ENCODE measurements at regions not wholly inside any gene's neighbourhood (a gene's known extent, or its start where the extent isn't known, plus 50 kb on each side); places are given as distances from the start of the nearest gene placed in this dataset.
"Not testable (repeated sequence)": the region's sequence is repeated elsewhere in the genome, so short reads cannot be mapped to it uniquely, and the experiment has no call there.

DNA sequence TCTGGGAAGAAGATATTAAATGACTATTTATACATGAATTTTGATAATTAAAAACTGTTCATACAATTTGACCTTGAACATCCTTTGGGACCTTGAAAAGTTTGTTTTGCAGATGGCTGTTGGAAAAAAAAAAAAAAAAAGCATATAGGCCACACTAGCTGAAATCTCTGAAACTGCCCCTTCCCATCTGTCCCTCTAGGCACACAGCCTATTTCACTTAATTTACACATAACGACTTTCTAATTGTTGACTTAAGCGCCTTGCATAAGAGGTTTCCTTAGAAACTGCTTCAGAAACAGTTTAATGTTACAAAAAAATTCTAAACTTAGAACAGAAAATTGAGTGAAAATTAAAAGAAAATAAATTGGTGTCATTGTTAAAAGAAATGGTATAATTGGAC lies 131.0 kb downstream of the COX18 start:
- no peak for DNase-seq

DNA sequence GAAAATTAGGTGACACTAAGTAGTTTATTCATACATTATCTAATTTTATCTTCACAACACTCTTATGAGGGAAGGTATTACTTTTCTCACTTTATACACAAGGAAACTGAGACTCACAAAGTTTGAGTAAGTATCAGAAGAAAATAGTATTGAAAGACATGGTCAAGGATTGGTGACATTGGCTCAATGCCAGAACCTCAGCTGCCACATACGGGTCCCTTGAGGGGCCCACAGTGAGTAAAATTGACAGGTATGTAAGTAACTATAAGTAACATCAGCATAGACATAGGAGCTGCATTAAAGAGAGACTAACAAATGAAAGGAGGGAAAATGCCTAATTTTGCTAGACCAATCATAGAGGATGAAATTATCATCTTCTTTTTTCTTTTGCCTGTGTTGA lies 134.1 kb downstream of the COX18 start:
- no peak for DNase-seq

DNA sequence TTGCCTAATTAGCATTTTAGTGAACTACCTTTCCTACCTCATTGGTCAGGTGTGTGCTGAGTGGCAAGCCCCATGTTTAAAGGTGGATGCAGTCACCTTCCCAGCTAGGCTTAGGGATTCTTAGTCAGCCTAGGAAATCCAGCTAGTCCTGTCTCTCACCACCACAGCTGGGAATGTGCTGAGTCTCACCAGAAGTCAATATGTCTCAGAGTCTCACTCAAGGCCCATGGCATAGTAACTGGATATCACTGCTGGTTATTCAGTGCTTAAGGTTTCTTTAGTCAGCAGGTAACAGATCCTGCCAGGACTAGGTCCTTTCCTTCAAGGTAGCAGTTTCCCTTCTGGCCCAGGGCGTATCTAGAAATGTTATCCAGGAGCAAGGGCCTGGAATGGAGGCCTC lies 136.5 kb downstream of the COX18 start:
- DNase-seq = no peak

DNA sequence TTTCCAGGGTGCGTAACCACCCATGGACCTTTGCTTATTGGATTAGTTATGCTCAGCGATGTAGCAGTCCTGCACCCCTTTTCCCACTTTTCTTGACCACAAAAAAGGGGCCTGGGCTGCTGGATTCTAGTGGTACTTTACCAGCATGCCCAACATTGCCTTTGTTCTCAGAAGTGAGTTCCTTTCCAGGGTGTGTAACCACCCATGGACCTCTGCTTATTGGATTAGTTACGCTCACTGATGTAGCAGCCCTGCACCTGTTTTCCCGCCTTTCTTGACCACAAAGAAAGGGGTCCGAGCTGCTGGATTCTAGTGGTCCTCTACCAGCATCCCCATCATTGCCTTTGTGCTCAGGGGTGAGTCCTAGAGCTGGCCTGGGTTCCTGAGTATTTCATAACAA lies 138.2 kb downstream of the COX18 start:
- DNase-seq = no peak

DNA sequence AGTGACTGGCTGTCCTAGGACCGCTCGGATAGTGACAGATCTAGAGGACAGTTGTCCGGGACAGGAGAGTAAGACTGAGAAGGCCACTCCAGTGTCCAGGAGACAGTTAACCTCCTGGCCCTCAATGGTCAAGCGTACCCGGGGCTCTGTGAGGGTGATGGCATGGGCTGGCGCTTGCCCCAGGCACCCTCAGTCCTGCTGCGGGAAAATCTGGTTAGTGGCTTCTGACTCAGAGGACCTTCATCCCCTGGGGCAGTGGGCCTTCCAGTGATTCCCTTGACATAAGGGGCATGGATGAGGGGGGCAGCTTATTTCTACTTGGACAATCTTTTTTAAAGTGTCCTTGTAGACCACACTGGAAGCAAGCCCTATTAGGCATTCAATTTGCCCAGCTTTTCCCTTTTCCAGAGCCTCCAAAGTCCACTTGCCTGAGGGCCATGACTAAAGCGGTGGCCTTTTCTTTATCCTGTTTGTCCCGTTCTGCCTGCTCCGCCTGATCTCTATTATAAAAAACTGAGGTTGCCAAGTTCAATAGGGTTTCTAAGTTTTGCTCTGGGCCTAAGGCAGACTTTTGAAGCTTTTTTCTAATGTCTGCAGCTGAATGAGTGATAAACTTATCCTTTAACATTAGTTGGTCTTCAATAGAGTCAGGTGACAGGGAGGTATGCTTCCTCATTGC lies 139.8 kb downstream of the COX18 start:
- DNase-seq = peak; percentile 62

DNA sequence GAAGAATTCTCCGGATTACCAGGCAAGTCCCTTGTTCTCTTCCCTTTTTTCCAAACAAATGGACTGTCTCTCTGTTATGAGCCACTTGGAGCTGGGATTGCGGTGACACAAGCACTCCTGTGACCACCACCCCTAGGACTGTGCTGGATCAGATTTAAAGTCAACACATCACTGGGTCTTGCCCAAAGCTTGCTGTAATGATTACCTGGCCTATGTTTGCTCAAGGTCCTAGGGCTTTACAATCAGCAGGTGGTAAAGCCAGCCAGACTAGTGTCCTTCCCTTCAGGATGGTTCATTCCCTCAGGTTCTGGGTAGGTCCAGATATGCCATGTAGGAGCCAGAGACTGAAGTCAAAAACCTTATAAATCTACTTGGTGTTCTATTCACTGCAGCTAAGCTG lies 144.7 kb downstream of the COX18 start:
- no peak for DNase-seq

DNA sequence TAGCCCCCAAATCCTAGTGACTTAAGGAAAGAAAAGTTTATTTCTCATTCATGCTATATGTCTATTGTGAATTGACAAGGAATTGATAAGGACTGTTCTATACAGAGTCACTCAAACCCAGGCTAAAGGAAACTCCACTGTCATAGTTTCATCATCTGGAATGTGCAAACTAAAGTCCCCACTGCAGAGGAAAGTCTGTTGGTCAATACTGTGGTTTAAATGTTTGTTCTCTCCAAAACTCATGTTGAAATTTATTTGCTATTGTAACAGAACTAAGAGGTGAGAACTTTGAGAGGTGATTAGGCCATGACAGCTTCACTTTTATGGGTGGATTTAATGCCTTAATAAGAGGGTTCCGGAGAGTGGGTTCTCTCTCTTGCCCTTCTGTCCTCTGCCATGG lies 149.6 kb downstream of the COX18 start:
- no peak for DNase-seq

DNA sequence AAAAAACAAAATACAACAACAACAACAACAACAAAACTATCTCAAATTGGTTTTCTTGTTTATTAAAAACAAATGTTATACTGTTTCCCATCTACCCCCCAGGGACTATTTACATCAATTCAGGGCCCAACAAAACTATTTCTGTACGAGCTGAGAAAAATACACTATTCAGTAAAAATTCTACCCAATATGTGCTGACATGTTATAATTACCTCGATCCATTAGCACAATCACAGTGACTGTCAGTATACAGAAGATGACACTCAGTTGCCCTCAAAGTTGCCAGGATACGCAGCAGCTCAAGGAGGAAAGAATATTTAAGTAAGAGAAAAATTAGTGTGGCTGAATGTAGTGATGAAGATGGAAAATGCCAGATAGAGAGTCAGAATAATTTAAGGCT lies 150.1 kb downstream of the COX18 start:
- no peak for DNase-seq

DNA sequence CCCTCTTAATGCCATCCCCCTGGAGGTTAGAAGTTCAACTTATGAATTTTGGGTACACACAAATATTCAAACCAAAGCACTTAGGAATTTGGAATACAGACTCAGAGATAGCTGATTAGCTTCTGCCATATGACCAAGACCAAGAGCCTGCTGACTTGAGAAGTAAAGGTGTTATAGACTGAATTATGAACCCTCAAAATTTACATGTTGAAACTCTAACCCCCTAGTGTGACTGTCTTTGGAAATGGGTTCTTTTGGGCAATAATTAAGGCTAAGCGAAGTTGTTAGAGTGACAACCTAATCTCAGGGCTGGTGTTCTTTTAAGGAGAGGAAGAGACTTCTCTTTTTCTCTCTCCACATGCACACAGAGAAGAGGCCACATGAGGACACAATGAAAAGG lies 151.2 kb downstream of the COX18 start:
- no peak for DNase-seq

DNA sequence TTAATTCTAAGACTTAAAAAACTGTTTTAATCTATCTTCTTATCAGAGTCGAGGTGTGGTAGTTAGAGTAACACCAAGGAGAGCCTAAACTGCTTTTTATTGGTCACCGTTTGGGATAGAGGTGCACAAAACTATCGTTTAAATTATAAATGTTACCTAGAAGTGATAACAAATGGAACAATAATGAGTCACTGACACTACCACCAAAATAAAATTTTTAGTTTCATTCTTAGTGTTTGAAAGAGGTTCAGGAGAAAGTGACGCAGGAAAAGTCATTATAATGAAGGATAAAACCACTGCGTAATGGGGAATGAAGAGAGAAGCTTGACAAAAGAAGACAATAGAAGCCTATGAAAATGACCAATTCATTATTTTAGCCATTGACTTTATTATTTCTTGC lies 158.2 kb downstream of the COX18 start:
- DNase-seq = no peak

DNA sequence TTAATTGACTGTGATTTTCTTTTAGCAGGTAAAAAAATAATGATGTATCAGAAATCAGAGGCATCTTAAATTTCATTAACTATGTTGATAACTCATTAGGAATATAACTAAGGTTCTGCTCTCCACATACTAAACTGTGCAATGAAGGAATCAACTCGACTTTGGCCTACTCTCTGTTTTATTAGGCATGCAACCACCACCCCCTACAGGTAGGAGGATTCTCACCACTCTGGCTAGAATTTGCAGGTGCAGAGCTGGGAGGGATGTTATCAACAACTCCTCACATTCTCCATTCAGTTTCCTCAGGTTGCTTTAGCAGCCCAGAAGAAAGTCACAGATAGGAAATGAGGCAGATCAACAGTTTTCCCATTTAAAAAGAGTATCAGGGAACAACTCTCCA lies 160.1 kb downstream of the COX18 start:
- DNase-seq = peak; percentile 65

DNA sequence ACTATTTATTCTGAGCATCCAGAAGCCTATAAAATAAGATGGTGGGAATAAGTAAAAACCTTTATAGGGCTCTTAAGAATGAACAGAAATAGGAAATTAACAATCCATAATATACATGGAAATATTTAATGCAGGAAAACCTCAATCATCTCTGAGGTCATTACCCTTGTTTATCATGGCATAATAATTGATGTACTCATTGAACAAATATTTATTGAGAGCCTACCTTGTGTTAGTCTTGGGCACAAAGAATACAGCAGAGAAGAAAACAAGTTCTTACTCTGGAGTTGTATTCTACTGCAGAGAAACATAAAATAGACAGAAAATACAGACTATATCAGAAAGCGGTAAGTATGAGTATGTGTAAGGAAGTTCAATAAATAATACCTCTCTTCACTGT lies 167.2 kb downstream of the COX18 start:
- no peak for DNase-seq

DNA sequence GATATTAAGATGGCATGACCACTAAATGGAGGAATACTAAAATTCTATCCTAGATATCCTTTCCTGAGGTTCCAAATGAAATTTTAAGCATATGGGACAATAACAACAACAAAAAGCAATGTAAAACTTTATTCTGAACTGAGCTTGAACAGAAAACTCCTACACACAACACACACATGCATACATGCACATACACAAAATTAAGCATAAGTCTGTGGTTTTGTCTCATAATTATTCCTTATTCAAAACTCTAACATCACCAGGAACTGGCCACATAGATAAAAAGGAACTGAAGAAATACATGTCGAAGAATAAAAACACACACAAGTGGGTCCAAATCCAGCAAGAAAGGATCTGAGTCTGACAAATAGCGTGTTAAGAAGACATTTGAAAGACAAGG lies 168.0 kb downstream of the COX18 start:
- DNase-seq = no peak

DNA sequence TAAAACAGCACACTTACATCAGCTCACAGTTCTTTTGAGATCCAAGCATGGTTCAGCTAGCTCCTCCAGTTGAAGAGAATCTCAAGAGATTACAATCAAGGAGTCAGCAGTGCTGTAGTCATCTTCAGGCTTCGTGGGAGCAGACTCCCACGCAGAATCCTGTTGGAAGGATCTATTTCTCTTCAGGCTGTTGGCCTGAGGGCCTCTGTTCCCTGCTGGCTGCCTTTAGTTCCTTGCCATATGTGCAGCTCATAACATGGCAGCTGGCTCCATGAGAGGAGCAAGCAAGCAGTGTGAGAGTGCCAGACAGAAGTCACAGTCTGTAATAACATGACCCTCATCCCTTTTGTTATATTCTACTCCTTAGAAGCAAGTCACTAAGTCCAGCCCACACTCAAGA lies 168.6 kb downstream of the COX18 start:
- no peak for DNase-seq

DNA sequence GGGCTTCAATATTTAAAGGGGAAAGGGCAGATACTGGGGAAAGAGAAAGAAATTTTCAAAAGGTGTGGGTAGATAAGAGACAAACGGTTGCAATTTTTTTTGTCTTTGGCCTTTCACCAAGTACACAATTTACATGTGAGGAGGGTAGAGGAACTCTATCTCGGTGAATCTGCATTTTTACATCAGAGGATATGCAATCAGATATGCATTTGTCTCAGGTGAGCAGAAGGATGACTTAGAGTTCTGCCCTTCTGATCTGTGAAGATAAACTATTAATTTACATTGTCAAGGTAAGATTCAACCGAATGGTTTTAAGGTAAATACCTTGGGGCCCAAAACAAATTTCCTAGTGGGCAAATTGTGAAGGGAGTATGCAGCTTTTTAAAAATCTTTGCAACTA lies 169.9 kb downstream of the COX18 start:
- DNase-seq = no peak

DNA sequence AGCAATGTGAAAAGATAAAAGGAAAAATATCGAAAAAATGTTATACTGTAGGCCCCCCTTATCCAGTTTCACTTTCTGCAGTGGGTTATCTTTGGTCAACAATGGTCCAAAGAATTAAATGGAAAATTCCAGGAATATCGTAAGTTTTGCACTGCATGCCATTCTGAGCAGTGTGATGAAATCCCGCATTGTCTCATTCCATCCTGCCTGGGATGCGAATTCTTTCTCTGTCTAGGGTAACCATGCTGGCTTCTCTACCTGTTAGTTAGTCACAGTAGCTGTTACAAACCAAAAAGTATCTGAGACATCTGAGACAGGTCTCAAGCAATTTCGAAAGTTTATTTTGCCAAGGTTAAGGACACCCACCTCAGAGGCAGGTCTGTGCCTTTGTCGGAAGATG lies 170.3 kb downstream of the COX18 start:
- DNase-seq = peak; percentile 72

DNA sequence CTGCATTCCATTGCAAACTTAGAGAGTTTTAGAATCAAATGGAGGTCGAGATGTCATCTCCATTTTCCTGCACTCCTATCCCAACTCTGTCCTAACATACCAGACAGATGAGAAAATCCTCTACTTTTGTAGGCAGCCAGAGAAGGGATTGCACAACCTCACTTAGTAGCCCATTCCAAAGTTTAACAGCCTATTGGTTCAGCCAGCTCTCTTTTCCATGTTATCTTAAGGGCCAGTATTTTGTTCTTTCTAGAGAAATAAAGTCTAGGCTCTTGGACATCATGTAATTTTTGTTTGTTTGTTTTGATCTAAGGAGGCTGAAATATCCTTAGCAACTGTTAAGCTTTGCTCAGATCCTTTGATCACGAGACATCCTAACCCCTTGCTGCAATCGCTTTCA lies 173.0 kb downstream of the COX18 start:
- no peak for DNase-seq

DNA sequence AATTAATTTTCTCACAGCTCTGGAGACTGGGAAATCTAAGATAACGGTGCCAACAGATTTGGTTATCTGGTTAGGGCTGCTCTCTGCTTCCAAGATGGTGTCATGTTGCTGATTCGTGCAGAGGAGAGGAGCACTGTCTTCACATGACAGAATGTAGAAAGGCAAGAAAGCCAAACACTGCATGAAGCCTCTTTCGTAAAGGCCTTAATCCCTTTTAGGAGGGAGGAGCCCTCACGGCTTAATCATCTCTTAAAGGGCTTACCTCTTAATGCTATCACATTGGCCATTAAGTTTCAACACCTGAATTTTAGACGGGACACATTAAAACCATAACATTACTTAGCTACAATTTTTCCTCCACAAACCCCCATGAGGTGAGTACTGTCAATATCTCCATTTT lies 174.1 kb downstream of the COX18 start:
- DNase-seq = no peak

DNA sequence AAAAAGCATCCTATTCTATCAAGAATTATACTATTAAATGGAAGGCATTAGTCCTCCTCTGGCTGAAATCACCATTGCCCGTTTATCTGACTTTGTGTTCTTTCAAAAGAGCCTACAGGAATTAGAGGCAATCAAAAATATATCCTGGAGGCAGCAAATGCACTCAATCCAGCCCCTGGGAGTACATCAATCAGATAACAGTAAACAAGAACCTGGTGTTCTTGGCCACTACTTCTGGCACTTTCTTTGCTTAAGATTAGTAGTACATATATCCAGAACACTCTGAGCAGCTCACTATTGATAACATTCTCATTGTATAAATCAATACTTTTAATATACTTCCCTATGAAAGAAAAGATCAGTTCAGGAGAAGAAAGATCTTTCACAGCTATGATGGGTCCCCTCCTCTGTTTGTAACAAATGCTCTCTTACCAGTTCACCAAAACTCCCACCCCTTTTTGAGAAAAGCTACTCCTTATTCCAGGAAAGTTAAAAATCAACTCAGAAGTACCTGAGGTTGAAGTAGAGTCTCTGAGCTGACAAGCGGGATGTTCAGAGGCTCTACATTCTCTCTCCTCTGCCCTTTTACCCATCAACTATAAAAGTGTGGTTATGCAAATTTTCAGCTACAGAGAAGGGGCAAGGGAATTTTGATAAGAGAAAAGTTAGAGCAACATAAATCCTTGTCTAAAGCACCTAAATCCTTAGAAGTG lies 176.0 kb downstream of the COX18 start:
- no peak for DNase-seq

DNA sequence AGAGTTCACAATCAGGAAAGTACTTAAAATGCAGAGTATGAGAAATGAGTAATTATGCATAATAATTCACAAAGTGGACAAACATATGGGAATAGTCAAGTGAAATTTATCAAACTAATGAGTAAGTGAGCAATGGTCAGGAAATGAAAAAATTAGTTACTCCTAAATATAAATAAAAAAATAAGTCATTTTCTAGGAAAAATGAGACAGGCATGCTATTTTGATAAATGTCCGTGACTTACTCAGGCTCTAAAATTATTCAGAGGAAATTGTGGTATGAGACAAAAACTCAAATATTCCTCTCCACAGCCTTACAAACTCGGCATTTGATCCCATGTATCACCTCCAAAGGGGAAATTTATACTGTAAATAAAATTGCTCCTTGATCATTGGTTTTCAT lies 181.2 kb downstream of the COX18 start:
- no peak for DNase-seq

DNA sequence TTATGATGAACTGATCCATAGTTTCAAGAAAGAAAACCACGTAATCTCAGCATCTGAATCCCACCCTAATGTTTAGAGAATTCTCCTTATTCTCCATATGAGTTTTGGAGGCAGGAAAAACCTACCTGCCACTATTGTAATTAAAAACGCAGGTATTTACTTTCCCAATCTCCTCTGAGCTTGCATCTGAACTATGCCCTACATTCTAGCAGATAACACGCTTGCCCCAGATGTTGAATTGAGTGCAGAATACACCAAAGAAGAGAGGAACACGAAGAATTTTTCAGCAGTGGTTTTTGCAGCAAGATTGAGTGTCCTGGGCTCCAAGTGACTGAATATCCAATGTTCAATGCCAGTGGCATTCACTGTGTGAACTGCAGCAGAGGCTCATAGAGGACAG lies 182.4 kb downstream of the COX18 start:
- DNase-seq = no peak

DNA sequence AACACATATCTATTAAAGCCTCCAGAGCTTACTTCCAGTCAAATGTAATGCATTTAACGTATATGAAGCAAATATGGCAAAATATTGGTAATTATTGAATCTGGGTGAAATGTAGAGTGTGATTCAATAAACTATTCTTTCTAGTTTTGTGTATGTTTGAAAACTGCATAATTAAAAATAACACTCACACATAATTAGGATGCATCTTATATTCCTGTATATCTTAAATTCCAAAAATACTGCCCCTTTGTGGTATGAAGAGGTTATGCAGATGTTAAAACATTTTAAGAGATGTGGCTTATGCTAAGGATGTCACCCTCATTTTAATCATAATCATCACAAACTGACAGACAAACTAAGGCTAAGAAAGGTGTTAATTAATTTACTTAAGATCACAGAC lies 182.9 kb downstream of the COX18 start:
- no peak for DNase-seq

DNA sequence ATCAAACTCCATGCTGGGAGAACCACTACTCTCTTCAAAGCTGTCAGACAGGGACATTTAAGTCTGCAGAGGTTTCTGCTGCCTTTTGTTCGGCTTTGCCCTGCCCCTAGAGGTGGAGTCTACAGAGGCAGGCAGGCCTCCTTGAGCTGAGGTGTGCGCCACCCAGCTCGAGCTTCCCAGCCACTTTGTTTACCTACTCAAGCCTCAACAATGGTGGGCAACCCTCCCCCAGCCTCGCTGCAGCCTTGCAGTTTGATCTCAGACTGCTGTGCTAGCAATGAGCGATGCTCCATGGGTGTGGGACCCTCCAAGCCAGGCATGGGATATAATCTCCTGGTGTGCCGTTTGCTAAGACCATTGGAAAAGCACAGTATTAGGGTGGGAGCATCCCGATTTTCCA lies 185.3 kb downstream of the COX18 start:
- not testable (repeated sequence) for DNase-seq

DNA sequence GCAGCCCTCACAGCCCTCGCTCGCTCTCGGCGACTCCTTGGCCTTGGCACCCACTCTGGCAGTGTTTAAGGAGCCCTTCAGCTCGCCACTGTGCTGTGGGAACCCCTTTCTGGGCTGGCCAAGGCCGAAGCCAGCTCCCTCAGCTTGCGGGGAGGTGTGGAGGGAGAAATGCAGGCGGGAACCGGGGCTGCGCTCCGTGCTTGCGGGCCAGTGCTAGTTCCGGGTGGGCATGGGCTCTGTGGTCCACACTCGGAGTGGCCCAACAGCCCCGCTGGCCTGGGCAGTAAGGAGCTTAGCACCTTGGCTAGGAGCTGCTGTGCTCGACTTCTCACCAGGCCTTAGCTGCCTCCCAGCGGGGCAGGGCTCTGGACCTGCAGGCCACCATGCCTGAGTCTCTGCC lies 192.6 kb downstream of the COX18 start:
- DNase-seq = no peak

DNA sequence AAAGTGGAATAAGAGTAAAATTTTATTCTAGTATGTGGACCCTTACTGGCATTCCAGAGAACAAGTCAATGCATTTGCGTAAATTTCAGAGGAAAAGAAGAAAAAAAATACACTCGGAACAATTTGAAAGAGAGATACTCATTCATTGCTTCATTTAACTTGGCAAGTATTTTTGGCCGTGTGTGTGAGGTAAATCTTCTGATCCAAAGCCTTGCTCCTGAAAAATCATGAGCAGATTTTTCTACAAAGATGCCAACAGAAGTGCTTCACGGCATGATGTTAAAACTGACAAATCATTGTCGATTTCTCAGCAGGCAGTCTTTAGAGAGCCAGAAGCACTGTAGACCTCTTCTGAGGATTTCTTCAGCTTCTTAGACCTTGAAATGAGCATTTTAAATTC lies 194.0 kb downstream of the COX18 start:
- no peak for DNase-seq

Data from islet precursor cell (in vitro differentiated cells).